ENCODE measurements at regions not wholly inside any gene's neighbourhood (a gene's known extent, or its start where the extent isn't known, plus 50 kb on each side); places are given as distances from the start of the nearest gene placed in this dataset.

DNA sequence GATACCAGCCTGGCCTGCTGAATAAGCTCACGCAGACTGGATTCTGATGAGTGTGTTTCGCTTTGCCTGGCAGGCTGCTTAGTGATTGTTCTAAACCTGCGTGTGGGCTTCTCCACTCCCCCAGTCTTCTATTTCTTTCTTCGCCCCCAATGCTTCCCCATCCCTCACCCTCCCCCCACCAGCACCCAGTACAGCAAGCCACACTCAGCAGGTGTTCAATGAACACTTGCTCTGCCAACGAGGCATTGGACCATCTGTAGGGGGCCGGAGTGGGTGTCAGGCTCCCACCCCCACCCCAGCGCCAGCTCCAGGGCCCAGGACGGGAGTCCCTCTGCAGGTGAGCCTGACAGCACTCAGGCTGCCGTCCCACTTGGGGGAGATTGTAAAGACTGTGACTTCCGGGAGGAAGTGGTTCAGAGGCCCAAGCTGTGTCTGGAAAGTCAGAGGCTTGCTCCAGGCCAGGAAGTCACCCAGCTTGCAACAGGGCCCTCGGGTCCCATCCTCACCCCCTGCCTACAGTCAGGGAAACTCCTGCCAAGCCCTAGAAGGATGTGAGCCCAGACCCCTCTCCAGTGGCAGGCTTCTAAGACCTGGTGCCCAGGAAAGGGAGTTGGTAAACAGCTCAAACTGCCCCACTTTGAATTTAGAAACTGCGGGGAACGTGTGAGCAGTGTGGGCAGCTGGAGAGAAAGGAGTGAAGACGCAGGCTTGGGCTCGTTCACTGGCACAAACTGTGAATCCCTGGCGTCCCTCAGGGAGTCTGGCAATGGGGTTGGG lies 66.3 kb upstream of the PRDM11 start:
- peak overlapping the region in 2 of 5 experiments; percentile 5 to 6 for H3K4me3 ChIP-seq (ENCODE audit: control extremely low read depth in 1 of 5, extremely low read depth in 1 of 5, insufficient read depth in 1 of 5, low read depth in 2 of 5, low read length in 4 of 5)
- POLR2A ChIA-PET = interaction anchor here (0.5 to 2.5 kb wide), 9 partner anchors 31 to 144 kb away, joined by 3 to 10 read pairs (median 4); no protein-coding TSS in a partner anchor
- WGBS (ENCODE audit: insufficient coverage) = 12% methylated on average over 7 of the region's 16 CpGs

More for the DNA sequence above, 66.3 kb upstream of the PRDM11 start:
- Histone ChIP-seq H2AFZ (ENCODE audit: insufficient read depth, low read depth, low read length, poor library complexity, severe bottlenecking) (peak overlapping the region; percentile 55), H3K9ac (ENCODE audit: low read length) (peak overlapping the region; percentile 24), H3K36me3 (replicated peaks in 1 of 2; ENCODE audit: control extremely low read depth in 1 of 2, control insufficient read depth in 1 of 2, extremely low read depth in 1 of 2, insufficient read depth in 2 of 2, low read length in 1 of 2) (no peaks in the 10 kb centered on the region), H3K9me3 (ENCODE audit: control extremely low read depth in 1 of 3, control insufficient read depth in 2 of 3, insufficient read depth in 1 of 3, low read length in 2 of 3) (peaks cover 0 to 8% (median 3%) of the 10 kb centered on the region in 3 donors), H3K27ac (ENCODE audit: low read length in 2 of 2) (peak overlapping the region; percentile 65 to 73), H4K20me1 (ENCODE audit: control insufficient read depth, insufficient read depth, low read length, poor library complexity, severe bottlenecking) (no peaks in the 10 kb centered on the region), H3K4me2 (replicated peaks; ENCODE audit: low read depth, low read length, poor library complexity, severe bottlenecking) (peak overlapping the region; percentile 68), H3K79me2 (ENCODE audit: control insufficient read depth, insufficient read depth, low read length) (no peaks in the 10 kb centered on the region), H3K27me3 (replicated peaks in 1 of 4; ENCODE audit: control extremely low read depth in 1 of 4, control insufficient read depth in 3 of 4, insufficient read depth in 4 of 4, low read length in 3 of 4) (no peaks in the 10 kb centered on the region), H3K4me1 (ENCODE audit: control insufficient read depth in 2 of 2, insufficient read depth in 2 of 2, low read length in 2 of 2) (peaks cover 52 to 65% of the 10 kb centered on the region in 2 donors)
- Mint-ChIP-seq H3K4me3 (peak overlapping the region; percentile 71), H3K27me3 (no peaks in the 10 kb centered on the region), H3K9me3 (ENCODE audit: insufficient read depth) (no peaks in the 10 kb centered on the region), H3K27ac (peak overlapping the region; percentile 93), H3K4me1 (peaks cover 74% of the 10 kb centered on the region)
- DNase-seq = peak; percentile 78
- peak; percentile 59 for ATAC-seq (ENCODE audit: low read depth)
- intact Hi-C loops (cut with micrococcal nuclease) = loop anchor here (5.0 kb wide), 2 partner anchors 468 to 513 kb away; partner anchors contain the start of gene CD82
- CTCF ChIA-PET = interaction anchor here (0.6 to 7.4 kb wide), 15 partner anchors 17 to 153 kb away, joined by 3 to 41 read pairs (median 4); no protein-coding TSS in a partner anchor
- TF ChIP-seq, protein P1, sequence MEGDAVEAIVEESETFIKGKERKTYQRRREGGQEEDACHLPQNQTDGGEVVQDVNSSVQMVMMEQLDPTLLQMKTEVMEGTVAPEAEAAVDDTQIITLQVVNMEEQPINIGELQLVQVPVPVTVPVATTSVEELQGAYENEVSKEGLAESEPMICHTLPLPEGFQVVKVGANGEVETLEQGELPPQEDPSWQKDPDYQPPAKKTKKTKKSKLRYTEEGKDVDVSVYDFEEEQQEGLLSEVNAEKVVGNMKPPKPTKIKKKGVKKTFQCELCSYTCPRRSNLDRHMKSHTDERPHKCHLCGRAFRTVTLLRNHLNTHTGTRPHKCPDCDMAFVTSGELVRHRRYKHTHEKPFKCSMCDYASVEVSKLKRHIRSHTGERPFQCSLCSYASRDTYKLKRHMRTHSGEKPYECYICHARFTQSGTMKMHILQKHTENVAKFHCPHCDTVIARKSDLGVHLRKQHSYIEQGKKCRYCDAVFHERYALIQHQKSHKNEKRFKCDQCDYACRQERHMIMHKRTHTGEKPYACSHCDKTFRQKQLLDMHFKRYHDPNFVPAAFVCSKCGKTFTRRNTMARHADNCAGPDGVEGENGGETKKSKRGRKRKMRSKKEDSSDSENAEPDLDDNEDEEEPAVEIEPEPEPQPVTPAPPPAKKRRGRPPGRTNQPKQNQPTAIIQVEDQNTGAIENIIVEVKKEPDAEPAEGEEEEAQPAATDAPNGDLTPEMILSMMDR (IDR thresholded peaks at IDR 0.05) = no peak
- TF ChIP-seq EZH2 (IDR thresholded peaks at IDR 0.05; ENCODE audit: borderline replicate concordance, insufficient read depth, low read depth, low read length, poor library complexity, severe bottlenecking) = no peak
